ENCODE measurements at regions not wholly inside any gene's neighbourhood (a gene's known extent, or its start where the extent isn't known, plus 50 kb on each side); places are given as distances from the start of the nearest gene placed in this dataset.

- H3K27ac ChIP-seq, result no peak overlapping the region
- H3K36me3 ChIP-seq, result no peaks in the 10 kb centered on the region
- DNase-seq, result peak in 1 of 2 donors; percentile 39
- no peaks in the 10 kb centered on the region for H3K27me3 ChIP-seq
- no peaks in the 10 kb centered on the region for H3K4me1 ChIP-seq
- intact Hi-C loops (cut with DNase I; ENCODE audit: low total_unique reads), result no loop called here
- H3K9me3 ChIP-seq, result peaks cover 0 to 4% (median 0%) of the 10 kb centered on the region in 4 donors
- TF ChIP-seq CTCF (IDR thresholded peaks at IDR 0.05) (no peak), POLR2A (IDR thresholded peaks at IDR 0.05) (no peak)
- no peak overlapping the region for H3K4me3 ChIP-seq
- WGBS, 5 donors, result 40 to 49% (median 45%) methylated on average over 2 of the region's 2 CpGs
Observed at GRCh38 chr5:116970318-116970717, 395.7 kb upstream of the SEMA6A start.

DNA sequence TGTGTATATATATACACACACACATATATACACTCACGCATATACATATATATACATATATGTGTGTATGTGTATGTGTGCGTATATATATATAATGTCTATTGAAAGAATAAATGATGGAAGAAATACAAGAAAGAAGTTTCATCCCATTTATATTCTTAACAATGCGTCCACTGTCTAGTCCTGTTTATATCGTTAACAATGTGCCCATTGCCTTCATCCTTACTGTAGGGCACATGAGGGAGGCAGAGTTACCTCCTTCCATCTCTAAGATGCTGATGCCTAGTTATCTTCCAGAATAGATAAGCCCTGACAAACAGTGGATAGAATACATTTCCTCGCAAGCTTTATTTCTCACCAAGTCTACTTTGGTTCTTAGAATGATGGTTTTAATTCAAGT lies 389.8 kb upstream of the SEMA6A start:
- no peak overlapping the region for H3K27ac ChIP-seq
- TF ChIP-seq POLR2AphosphoS5 (IDR thresholded peaks at IDR 0.05), result no peak
- no peak for TF ChIP-seq POLR2A (IDR thresholded peaks at IDR 0.05)
- no peak for TF ChIP-seq CTCF (IDR thresholded peaks at IDR 0.05)
- DNase-seq, result no peak
- intact Hi-C loops (cut with DNase I; ENCODE audit: low total_unique reads), result no loop called here
- H3K27me3 ChIP-seq, result no peaks in the 10 kb centered on the region
- 92 to 95% (median 94%) methylated on average over 5 of the region's 5 CpGs for WGBS, 5 donors
- H3K9me3 ChIP-seq, result no peaks in the 10 kb centered on the region
- no peaks in the 10 kb centered on the region for H3K36me3 ChIP-seq
- no peaks in the 10 kb centered on the region for H3K4me1 ChIP-seq
- no peak overlapping the region for H3K4me3 ChIP-seq

DNA sequence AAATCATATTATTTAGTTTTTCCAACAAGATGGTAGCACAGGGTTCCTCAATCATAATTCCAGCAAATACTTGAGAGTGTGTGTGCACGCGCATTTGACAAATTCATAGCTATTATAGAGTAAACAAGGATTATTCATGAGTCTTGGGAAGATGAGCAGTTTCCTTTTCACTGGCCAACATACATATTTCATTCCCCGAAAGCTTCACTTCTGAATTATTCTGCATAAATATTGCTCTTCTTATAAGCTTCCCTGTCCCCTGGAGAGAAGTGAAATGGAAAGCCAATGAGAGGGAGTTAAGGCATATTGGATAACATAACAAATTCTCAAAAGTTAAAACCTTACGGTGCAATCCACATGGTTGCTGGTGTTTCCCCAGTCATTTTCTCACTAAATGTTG lies 386.4 kb upstream of the SEMA6A start:
- no peak overlapping the region for H3K27ac ChIP-seq
- no peaks in the 10 kb centered on the region for H3K36me3 ChIP-seq
- peak in 1 of 2 donors; percentile 11 for DNase-seq
- H3K4me3 ChIP-seq, result no peak overlapping the region
- intact Hi-C loops (cut with DNase I; ENCODE audit: low total_unique reads), result no loop called here
- H3K9me3 ChIP-seq, result no peaks in the 10 kb centered on the region
- 74 to 90% (median 78%) methylated on average over 4 of the region's 4 CpGs for WGBS, 5 donors
- no peaks in the 10 kb centered on the region for H3K27me3 ChIP-seq
- no peak for TF ChIP-seq POLR2AphosphoS5 (IDR thresholded peaks at IDR 0.05)
- TF ChIP-seq CTCF (IDR thresholded peaks at IDR 0.05), result no peak
- no peak for TF ChIP-seq POLR2A (IDR thresholded peaks at IDR 0.05)
- no peak for TF ChIP-seq EP300 (IDR thresholded peaks at IDR 0.05)
- no peaks in the 10 kb centered on the region for H3K4me1 ChIP-seq

DNA sequence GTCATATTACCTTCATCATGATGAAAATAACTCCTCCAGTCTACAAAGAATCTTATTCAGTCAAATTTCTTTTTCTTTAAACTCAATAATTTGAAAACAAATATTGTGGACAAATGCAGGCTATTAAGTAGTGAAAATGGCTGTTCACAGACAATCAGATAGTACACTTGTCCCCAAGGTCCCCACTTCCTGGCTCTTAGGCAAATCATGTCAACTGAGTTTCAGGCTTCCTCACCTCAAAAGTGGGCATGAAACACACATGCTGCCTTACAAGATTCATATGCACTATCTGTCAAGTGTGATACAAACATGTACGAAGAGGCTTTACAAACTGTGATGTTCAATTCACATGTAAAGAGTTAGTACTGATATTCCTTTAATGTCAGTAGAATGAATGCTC lies 385.2 kb upstream of the SEMA6A start:
- Histone ChIP-seq H3K36me3 (no peaks in the 10 kb centered on the region), H3K9me3 (no peaks in the 10 kb centered on the region), H3K4me3 (no peak overlapping the region), H3K27ac (no peak overlapping the region), H3K27me3 (no peaks in the 10 kb centered on the region), H3K4me1 (no peaks in the 10 kb centered on the region)
- TF ChIP-seq CTCF (IDR thresholded peaks at IDR 0.05), result no peak
- no peak for TF ChIP-seq POLR2A (IDR thresholded peaks at IDR 0.05)
- TF ChIP-seq POLR2AphosphoS5 (IDR thresholded peaks at IDR 0.05), result no peak
- TF ChIP-seq EP300 (IDR thresholded peaks at IDR 0.05), result no peak
- WGBS, 5 donors, result 54 to 85% (median 74%) methylated on average over 1 of the region's 1 CpG
- intact Hi-C loops (cut with DNase I; ENCODE audit: low total_unique reads), result no loop called here
- DNase-seq, result no peak
